ENCODE measurements at regions not wholly inside any gene's neighbourhood (a gene's known extent, or its start where the extent isn't known, plus 50 kb on each side); places are given as distances from the start of the nearest gene placed in this dataset.
A peak's percentile ranks its signal among the peaks of the same experiment; 100 is the strongest.
"Not testable (repeated sequence)": the region's sequence is repeated elsewhere in the genome, so short reads cannot be mapped to it uniquely, and the experiment has no call there.

DNA sequence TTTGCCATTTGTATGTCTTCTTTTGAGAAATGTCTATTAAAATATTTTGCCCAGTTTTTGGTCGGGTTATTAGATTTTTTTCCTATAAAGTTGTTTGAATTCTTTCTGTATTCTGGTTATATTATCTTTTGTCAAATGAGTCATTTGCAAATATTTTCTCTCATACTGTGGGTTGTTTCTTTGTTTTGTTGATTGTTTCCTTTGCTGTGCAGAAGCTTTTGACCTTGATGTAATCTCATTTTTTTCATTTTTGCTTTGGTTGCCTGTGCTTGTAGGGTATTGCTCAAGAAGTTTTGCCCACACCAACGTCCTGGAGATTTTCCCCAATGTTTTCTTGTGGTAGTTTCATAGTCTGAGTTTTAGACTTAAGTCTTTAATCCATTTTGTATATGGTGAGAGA lies 245.7 kb downstream of the ADCYAP1 start:
- DNase-seq = no peak

- not testable (repeated sequence) for DNase-seq
Measured at GRCh38 chr18:1152958-1153357, 248.3 kb downstream of the ADCYAP1 start.

DNA sequence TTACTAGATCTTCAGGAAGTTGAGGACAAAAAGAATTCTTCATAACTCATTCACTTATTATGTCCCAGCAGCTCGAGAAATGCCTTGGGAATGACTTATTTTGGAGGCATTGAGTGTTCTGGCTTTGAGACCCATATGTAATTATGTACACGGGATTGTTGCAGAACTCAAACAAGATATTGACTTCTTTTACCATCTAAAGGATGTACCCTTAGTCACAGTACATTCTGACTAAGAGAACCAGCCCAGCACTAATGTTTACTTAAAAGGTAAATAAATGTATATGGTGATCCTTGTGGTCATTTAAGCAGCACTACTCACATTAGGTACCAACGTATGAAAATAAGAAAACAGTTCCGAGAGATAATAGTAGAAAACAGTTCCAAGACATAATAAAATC lies 268.9 kb downstream of the ADCYAP1 start:
- DNase-seq = no peak

DNA sequence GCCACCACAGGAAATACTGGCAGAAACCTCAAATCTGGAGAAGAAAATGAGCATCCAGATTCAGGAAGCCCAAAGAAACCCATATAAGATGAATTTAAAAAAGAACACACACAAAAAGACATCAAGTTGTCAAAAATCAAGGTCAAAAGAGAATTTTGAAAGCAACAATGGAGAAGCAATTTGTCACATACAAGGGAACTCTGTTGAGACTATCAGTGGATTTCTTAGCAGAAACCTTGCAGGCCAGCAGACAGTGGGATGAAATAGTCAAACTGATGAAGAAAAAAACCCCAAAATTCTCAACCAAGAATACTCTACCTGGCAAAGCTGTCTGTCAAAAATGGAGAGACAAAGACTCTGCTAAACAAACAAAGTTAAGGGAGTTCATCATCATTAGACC lies 272.6 kb downstream of the ADCYAP1 start:
- no peak for DNase-seq

GRCh38 chr18:1191341-1191740 lies 286.7 kb downstream of the ADCYAP1 start:
- no peak for DNase-seq

- no peak for DNase-seq
Measured at GRCh38 chr18:1213126-1213525, 308.5 kb downstream of the ADCYAP1 start.

DNA sequence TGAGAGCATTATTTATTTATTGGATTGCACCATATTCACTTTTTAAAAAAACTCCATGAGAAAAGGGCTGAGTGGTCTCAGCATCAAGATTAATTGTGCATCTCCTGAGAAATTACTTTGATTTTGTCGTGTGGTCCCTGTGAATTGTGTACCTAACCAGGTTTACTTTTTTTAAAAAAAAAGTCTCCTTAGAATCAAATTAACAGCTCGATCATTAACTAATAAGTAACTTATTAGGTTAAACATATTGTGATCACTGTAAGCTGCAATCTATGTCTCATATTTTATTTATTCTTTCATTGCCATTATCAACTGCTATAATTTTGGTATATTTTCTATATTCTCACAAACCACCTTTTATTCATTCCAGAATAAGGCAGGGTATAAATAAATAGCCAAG lies 318.2 kb downstream of the ADCYAP1 start:
- DNase-seq = no peak

DNA sequence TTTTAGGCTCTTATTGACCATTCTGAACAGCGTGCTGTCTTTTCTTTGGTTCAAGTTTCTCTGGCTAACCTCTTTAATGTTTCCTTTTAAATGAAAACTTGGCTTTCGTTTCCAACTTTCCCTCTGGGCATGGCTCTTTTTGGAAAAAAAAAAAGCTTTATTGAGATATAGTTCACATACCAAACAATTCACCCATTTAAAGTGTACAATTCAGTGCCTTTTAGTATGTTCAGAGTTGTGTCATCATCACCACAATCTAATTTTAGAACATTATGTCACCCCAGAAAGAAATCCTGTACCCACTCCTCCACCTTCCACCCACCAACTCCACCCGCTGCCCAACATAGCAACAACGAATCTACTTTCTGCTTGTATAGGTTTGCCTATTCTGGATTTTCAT lies 322.4 kb downstream of the ADCYAP1 start:
- DNase-seq = no peak

DNA sequence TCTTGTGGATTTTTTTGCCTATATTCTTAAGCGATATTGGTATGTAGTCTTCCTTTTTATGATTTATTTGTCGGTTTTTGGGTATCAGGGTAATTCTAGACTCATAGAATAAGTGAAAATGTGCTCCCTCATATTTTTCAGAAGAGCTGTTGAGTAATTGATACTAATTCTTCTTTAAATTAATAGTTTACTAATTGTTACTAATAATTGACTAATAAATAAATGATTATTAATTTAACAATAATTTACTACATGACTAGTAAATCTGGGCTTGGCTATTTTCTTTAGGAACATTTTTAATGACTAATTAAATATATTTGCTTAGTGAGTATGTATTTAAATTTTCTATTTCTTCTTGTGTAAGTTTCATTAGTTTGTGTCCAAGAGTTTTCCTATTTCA lies 325.0 kb downstream of the ADCYAP1 start:
- no peak for DNase-seq

DNA sequence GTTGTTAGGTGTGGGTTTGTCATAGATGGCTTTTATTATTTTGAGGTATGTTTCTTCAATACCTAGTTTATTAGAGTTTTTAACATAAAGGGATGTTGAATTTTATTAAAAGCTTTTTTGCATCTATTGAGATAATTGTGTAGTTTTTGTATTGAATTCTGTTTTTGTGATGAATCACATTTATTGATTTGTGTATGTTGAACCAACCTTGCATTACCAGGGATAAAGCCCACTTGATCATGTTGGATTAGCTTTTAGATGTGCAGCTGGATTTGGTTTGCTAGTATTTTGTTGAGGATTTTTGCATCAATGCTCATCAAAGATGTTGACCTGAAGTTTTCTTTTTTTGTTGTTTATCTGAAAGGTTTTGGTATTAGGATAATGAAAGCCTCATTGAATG lies 328.2 kb downstream of the ADCYAP1 start:
- DNase-seq = no peak

- DNase-seq = no peak
Measured at GRCh38 chr18:1240701-1241100, 336.0 kb downstream of the ADCYAP1 start.

DNA sequence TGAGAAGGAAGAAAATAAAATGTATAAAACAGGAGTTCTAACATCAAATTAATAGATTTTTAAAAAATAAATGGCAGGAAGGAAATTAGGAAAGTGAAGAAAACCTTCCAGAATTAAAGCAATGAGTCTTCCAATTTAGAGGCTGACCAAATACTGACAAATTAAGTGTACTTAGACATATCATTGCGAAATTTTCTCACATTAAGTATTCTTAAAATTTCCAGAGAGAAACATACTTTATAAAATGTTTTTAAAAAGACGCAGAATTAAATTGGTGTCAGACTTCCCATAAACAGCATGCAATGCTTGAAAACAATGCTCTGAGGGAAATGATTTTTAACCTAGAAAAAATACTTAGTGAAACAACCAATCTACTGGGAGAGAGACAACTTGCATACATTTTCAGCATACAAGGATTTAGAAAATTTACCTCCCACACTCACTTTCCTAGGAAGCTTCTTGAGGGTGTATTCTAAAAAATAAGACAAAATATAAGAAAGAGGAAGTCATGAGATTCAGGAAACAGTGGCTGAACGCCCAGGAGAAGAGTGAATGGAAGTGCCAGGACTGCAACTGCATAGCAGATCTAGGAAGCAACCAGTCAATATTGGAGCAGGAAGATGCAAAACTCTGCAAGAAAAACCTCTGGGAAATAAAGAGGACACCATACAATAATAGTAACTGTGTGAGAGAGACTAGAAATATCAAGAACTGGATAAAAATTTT lies 339.9 kb downstream of the ADCYAP1 start:
- DNase-seq = no peak

GRCh38 chr18:1246827-1247226 lies 342.2 kb downstream of the ADCYAP1 start:
- DNase-seq = no peak

DNA sequence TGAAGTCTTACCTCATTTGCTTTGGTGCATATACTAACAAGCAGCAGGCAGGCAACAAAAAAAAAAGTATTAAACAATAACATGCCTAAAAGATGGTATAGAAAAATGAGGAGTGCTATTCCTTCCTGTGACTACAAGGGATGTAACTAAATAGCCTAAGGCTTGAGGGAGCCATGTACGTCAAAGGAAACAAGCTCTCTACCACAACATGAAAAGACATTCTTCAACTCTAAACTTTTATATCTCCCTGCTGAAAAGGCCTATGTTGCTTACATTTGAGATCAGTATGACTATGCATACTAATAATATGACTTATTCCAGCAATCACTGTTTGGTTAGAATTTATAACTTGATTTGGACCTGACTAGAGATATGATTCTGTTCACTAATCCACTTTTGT lies 347.9 kb downstream of the ADCYAP1 start:
- no peak for DNase-seq

GRCh38 chr18:1252936-1253335 lies 348.3 kb downstream of the ADCYAP1 start:
- DNase-seq = no peak

GRCh38 chr18:1253827-1254226 lies 349.2 kb downstream of the ADCYAP1 start:
- no peak for DNase-seq

- no peak for DNase-seq
Measured at GRCh38 chr18:1261054-1261453, 356.4 kb downstream of the ADCYAP1 start.

DNA sequence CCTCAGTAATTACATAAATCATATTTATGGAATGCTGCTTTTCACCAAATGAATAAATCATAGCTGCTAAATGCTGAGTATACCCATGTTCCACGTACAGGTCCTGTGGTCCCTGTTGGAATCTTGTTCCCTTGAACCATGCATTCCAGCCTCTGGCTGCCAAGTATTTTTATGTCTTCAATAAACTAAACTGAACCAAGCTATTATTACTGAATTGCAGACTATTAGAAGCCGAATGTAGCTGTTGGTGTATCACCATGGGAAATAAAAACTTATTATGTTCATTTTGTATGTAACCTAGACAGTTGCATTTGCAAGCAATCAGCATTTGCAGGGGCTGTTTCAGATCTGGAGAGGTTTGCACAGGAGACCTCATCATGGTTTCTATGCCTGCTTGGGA lies 362.4 kb downstream of the ADCYAP1 start:
- no peak for DNase-seq

- no peak for DNase-seq
Measured at GRCh38 chr18:1270081-1270480, 365.4 kb downstream of the ADCYAP1 start.

DNA sequence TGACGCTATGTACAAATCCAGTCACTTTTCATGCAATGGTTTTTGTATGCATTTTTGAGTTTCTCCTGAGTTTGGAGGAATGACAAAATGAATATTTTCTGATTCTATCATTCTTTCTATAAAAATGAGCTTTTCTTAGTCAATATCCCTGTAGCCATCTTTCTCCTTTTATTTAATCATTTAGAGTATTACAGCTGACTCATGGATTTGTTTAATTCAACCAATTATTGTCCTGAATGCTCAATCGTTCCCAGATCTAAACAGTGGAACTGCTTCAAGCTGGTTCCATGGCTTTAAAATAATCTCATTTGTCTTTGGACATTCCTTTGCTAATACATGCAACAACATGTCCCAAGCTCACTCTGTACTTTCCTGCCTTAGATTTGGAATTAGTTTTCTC lies 368.8 kb downstream of the ADCYAP1 start:
- DNase-seq = no peak

GRCh38 chr18:1292167-1292566 lies 387.5 kb downstream of the ADCYAP1 start:
- no peak for DNase-seq

- DNase-seq = no peak
Measured at GRCh38 chr18:1294229-1294628, 389.6 kb downstream of the ADCYAP1 start.

DNA sequence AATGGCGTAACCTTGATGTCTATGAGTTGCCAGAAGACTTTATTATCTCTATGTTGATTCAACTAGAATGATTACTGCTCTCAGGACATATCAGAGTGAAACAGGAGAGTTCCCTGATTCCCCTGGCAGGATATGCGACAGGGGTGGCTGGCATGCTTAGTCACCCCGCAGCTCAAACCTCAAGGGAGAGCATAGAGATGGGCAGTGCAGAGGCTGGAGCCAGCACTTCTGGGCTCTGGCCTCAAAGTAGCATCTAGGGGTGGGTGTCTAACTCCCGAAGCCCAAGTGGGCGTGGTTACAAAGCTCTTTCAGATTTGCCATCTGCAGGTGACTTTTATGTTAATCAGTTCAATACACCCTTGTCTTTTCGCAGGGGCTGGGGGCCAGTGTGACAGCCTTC lies 391.6 kb downstream of the ADCYAP1 start:
- no peak for DNase-seq

- peak; percentile 38 for DNase-seq
Measured at GRCh38 chr18:1302861-1303260, 398.2 kb downstream of the ADCYAP1 start.

- no peak for DNase-seq
Measured at GRCh38 chr18:1304392-1304992, 399.8 kb downstream of the ADCYAP1 start.
